ENCODE measurements at regions not wholly inside any gene's neighbourhood (a gene's known extent, or its start where the extent isn't known, plus 50 kb on each side); places are given as distances from the start of the nearest gene placed in this dataset.
"Not testable (repeated sequence)": the region's sequence is repeated elsewhere in the genome, so short reads cannot be mapped to it uniquely, and the experiment has no call there.

DNA sequence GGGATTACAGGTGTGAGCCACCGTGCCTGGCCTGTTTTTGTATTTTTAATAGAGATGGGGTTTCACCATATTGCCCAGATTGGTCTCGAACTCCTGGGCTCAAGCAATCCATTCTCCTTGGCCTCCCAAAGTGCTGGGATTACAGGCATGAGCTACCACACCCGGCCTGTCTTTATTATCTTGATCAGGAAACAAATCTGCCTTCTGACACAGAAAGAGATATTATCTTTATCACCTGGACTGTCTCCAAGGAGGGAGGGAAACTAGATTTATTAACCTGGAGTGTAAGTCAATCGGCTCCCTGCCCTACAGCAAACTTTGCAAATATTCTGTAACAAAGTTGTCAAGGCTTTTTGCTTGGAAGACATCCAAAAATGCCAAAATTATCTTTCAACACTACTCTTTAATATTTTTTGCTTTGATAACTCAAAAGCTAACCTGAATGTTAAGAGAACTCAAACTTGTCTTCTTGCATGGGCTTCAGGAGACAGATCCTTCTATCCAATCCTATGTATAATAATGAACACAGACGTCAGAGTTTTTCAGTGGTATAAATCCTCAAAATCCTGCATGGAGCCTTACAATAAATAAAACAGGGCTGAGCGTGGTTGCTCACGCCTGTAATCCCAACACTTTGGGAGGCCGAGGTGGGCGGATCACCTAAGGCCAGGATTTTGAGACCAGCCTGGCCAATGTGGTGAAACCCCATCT lies 85.0 kb upstream of the LOC128125822 start:
- no peak for DNase-seq

DNA sequence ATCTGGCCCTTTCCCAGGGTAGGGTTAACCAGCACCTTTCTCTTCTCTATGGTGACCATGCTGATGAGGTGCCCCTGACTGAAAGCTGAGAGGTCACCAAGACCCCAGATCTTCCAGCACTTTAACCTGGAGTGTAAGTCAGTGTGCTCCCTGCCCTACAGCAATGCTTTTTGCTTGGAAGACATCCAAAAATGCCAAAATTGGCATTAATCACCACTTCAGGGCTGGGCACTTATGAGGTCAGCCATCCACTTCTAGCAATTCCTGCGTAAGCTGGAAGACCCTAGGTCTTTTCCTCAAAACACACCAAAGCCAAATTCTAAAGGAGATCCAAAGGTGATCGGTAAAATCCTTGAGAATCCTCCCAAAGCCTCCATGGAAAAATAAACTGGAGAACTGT lies 81.2 kb upstream of the LOC128125822 start:
- DNase-seq: no peak

DNA sequence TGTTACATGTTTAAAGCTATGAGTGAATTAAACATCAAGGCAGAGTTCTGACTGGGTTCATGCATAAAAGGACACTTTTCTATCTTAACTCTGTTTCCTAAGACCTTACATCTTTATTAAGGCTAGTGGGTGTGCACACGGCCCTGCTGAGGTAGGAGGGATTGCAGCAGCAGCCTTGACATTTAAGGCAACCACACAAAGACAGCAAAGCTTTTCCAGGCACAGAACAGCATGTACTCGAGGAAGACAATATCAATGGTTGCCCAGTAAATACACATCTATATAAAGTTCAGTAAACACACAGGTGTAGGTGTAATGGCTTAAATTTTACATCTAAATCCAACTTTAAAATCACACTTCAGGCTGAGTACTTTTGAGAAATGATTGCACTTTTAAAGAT lies 79.8 kb upstream of the LOC128125822 start:
- DNase-seq: no peak

DNA sequence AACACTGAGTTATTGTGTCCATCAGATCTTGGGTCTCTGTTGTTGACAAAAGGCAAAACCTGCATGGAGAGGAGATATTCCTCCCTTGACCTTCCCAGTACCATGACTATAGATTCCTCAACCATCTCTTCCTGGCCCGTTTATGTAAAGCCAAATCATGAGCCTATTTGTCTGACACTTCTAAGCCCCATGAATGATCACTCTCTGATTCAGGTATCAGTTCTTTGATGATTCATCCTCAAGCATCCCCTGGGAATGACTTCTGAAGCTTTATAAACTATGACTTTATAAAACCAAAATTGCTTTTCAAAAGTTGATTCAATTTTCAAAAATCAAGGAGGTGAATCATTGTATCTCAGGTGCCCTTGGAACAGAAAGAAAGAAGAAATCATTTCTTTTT lies 78.7 kb upstream of the LOC128125822 start:
- DNase-seq: no peak

DNA sequence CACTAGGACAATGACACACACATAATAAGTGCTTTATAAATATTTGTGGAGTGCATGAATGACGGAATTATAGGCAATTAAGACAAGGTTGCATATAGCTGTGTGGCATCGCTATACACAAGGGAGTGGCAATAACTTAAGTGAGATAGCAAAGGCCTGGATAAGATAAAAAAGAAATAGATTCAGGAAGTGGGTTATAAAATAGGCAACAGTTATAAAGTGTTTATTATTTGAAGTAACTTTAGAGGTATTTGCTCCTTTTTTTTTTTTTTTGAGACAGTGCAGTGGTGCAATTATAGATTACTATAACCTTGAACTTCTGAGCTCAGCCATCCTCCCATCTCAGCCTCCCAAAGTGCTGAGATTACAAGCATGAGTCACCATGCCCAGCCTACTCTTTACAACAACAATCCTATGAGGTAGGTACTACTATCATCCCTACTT lies 75.9 kb upstream of the LOC128125822 start:
- DNase-seq: no peak

DNA sequence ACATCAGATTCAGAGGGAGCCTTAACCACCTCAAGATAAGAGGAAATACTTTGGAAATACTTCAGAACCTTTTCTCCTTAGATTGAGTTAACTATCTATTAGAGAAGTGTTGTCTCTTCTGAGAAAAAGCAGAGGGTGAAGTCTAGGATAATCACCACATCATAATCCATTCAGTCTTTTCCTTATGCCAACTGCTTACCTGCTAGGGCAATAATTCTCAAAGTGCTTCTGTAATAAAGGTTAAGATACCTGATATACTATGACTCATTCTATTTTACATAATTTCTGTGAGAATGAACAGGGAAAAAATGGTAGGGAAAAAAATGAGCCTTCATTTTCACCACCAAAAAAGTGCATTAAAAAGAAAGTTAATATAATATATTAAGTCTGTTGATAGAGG lies 70.1 kb upstream of the LOC128125822 start:
- no peak for DNase-seq

DNA sequence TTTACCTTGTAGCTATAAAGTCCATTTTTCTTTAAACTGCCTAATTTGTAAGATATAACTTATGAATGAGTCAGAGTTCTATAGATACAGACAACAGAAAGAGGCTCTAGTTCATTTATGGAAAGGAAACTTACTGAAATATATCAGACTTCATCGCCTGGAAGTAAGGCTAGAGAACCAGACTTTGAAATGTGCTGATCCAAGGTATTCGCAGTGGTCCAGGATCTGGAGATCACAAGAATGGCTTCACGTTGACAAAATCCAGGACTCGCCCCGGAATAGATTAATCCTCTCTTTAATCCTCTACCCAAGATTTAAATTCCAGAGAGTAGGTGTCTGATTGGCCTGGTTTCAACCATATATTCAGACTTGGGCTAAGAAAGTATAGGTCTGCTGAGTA lies 69.1 kb upstream of the LOC128125822 start:
- DNase-seq: no peak

DNA sequence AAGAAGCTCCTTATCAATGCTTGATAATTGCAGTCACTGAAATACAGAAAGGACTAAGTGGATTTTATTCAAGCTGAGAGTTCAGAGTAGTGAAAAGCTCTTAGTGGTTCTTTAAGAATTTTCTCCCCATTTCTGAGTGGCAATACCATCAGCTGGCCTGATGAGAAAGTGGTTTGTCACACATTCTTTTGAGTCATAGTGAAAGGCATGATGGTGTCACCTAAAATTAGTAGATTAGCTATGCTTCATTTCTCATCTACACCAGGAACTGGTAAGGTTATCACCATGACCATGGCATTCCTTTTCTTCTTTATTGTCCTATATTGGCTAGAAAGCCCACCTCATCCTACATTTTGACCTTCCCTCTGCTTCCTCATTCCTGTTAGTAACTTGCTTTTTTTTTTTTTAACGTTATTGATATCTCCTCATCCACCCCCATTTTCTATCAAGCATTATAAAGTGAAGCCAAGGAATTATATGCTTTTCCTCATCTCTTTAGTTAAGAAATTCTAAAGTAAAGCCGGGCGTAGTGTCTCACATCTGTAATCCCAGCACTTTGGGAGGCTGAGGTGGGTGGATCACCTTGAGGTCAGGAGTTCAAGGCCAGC lies 67.4 kb upstream of the LOC128125822 start:
- no peak for DNase-seq

DNA sequence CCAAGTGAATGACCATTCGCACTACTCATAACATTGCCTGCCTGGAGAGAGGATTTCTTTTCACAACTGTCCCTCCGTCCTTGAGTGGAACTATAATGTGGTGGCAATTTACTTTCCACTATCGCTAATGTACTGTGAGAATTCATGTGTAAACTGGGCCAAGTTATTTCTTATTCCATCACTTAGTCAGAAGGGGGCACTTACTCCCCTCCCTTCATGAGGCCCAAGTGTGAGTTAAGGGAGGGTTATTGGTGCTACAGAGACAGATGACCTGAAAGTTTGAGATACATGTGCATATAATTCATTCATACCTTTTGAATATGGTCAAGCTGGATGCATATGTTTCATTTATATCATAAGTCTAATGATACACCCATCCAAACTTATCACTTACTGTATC lies 65.2 kb upstream of the LOC128125822 start:
- no peak for DNase-seq

DNA sequence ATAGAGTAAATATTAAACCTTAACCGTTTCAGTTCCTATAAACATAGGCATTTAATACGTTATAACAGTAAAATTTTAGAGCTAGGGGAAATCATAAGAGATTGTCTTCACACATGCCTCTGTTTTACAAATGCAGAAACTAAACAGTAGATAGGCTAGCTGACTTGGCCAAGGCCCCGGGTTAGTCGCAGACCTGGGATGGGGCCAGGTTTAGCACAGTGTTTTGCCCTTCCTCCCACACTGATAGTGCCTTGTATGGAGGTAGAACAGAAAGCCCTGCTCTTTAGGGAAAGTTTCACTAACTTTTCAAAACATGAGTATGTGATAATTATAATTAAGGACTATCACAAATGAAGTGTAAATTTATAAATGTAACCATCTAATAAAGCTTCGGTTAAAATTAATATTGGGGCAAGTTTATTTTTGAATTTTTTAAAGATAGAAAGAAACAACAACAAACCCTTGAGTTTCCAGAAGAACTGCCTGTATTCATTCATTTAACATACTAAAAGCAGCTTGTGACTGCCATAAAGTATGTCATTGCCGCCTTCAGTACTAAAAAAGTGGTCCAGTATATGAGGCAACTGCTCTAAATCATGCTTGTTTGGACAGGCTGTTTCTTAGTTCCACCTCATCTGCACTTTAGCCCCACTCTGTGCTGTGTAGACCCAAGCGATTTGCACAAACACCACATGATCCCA lies 62.5 kb upstream of the LOC128125822 start:
- no peak for DNase-seq

DNA sequence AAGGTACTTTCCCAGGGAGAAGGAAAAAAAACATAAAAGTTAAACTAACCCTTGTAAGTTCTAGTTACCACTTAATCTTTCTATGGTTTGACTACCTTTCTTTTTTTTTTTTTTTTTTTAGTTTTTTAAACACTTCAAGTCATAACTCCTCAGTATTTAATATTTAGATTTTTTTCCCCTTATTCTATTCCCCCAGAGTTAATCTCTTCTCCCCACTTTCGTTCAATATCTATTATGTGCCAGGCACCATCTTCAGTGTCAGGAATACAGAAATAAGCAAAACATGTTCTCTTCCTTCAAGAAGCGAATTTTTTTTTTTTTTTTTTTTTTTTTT lies 62.0 kb upstream of the LOC128125822 start:
- no peak for DNase-seq

DNA sequence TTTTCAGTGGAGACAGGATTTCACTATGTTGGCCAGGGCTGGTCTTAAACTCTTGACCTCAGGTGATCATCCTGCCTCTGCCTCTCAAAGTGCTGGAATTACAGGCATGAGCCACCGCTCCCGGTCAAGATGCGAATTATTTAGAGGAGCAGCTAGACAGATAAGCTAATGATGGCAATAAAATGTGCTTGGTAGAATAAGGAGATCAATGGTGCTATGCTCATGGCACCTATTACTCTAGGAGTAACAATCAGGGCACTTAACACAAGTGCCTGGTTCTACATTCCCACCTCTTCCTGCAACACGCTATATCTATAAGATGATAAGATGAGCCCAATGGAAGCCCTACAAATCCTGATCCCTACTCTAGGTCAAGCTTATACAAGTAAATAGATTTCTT lies 61.4 kb upstream of the LOC128125822 start:
- no peak for DNase-seq

DNA sequence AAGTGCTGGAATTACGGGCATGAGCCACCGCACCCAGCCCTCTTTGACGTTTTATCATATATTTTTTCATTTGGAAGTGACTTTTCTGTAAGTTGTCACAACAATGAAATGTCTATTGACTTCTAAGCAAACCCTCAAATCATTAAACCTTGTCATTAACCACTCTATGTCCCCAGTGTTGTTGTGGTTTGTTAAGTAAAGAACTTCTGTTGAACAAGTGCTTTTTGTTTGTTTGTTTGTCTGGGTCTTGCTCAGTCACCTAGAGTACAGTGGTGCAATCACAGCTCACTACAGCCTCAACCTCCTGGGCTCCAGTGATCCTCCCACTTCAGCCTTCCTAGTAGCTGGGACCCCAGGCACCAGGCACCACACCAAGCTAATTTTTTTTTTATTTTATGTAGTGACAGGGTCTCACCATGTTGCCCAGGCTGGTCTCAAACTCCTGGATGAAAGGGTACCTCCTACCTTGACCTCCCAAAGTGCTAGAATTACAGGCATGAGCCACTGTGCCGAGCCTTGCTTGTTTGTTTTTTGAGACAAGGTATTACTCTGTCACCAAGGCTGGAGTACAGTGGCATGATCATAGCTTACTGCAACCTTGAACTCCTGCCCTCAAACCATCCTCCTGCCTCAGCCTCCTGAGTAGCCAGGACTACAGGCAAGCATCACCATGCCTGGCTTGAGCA lies 57.6 kb upstream of the LOC128125822 start:
- DNase-seq: no peak

DNA sequence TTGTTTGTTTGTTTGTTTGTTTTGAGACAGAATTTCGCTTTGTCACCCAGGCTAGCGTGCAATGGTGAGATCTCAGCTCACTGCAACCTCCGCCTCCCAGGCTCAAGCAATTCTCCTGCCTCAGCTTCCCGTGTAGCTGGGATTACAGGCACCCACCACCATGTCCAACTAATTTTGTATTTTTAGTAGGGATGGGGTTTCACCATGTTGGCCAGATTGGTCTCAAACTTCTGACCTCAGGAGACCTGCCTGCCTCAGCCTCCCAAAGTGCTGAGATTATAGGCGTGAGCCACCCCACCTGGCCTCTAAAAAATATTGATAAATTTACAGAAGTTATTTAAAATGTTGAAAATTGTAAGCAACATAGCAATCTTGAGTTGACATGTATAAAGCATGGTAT lies 57.1 kb upstream of the LOC128125822 start:
- not testable (repeated sequence) for DNase-seq

DNA sequence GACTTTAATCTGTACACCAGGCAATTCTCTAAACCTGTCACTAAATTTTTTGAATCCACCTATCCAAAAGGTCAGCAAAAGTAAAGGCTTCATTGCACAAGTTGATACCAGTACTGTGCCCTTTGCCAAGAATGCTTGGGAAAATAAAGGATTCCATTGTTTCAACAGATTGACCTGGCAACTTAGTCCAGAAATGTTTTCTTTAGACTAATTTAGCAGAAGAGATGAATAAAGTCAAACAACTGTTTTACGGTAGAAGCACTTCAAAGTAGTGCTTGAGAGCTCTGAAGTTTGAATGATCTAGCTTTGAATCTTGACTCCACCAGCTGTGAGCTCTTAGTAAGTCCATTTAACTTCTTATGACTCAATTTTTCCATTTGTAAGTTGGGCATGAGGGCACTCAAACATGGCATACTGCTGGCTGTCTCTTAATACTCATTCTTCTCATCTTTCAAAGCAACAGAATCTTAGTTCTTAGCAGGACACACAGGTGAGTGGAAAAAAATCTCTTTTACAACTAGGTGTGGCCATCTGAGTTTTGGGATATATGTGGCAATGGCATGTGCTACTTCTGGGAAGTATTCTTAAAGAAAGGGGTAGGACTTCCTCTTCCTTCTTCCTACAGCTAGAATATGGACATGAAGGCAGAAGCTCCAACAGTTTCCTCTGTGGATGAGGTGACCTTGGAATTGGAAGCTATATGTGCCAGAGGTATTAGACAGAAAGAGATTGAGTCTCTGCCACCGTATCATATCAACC lies 55.9 kb upstream of the LOC128125822 start:
- no peak for DNase-seq

DNA sequence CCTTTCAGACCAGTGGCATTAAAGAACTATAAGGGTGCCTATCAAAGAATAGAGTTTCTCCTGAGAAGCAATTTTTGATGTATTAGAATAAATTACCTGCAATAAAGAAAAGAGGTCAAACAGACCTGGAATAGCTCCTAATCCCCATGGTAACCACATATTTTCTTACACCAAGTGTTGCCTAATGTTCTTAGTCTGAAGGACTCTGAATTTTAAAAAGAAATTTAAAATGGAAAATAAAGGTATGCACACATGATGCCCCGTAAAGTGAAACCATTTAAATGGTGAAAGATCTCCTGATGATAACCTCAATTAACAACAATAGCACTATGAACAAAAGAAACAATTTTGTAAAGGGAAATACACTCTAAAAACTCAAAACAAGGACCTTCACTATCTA lies 55.1 kb upstream of the LOC128125822 start:
- DNase-seq: no peak

DNA sequence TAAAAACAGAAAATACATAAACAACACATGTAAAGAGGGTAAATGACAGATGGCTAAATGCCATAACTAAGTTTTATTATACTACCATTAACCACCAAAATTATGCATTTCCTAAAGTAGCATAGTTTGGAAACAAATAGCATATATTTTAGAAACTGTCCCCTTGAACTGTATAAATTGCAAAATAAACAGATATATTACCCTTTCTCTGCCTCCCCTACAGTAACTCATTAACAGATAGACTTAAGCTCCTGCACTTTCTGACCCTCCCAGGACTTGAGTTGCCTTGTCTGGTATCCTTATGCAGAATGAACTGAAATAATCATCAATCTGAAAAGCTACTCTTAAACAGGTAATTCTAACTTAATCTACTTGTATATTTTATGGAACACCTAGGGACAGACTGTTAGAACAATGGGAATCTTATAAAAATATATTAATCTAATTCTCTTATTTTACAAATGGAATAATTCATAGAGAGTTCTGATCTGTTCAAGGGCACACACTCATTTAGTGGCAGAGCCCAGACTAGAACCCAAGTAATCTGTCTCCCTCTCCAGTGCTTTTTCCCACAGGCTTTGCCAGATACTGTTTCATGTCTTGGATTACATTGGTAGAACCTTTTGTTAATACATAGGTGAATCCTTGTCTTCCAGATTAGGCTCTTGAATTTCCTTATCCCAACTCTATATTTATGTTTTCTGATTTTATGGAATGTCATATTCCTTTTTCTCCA lies 50.6 kb upstream of the LOC128125822 start:
- DNase-seq: no peak
